ENCODE measurements at regions not wholly inside any gene's neighbourhood (a gene's known extent, or its start where the extent isn't known, plus 50 kb on each side); places are given as distances from the start of the nearest gene placed in this dataset.

- DNase-seq (ENCODE audit: low read depth in 2 of 2) = peak; percentile 91 to 92
These were observed 78.2 kb downstream of the IRF2BPL start for GRCh38 chr14:76950055-76951020.

GRCh38 chr14:76948976-76949375 lies 79.5 kb downstream of the IRF2BPL start:
- no peak for DNase-seq (ENCODE audit: low read depth in 2 of 2)

- peak in 1 of 2 donors; percentile 49 for DNase-seq (ENCODE audit: low read depth in 2 of 2)
These were observed 80.1 kb downstream of the IRF2BPL start for GRCh38 chr14:76948213-76948947.

- DNase-seq (ENCODE audit: low read depth in 2 of 2) = no peak
These were observed 80.7 kb downstream of the IRF2BPL start for GRCh38 chr14:76947838-76948184.

- DNase-seq (ENCODE audit: low read depth in 2 of 2) = peak; percentile 93
These were observed 81.2 kb downstream of the IRF2BPL start for GRCh38 chr14:76947078-76947837.

GRCh38 chr14:76946753-76947077 lies 81.8 kb downstream of the IRF2BPL start:
- DNase-seq (ENCODE audit: low read depth in 2 of 2) = no peak

GRCh38 chr14:76943072-76943471 lies 85.4 kb downstream of the IRF2BPL start:
- no peak for DNase-seq (ENCODE audit: low read depth in 2 of 2)

- DNase-seq (ENCODE audit: low read depth in 2 of 2) = no peak
These were observed 86.3 kb downstream of the IRF2BPL start for GRCh38 chr14:76941946-76942805.

- DNase-seq (ENCODE audit: low read depth in 2 of 2) = no peak
These were observed 87.0 kb downstream of the IRF2BPL start for GRCh38 chr14:76941544-76941943.

- DNase-seq (ENCODE audit: low read depth in 2 of 2) = no peak
These were observed 88.3 kb downstream of the IRF2BPL start for GRCh38 chr14:76940021-76940760.

GRCh38 chr14:76939015-76939742 lies 89.3 kb downstream of the IRF2BPL start:
- DNase-seq (ENCODE audit: low read depth in 2 of 2) = no peak

- no peak for DNase-seq (ENCODE audit: low read depth in 2 of 2)
These were observed 90.4 kb downstream of the IRF2BPL start for GRCh38 chr14:76938092-76938500.

- no peak for DNase-seq (ENCODE audit: low read depth in 2 of 2)
These were observed 91.1 kb downstream of the IRF2BPL start for GRCh38 chr14:76937181-76938091.

- DNase-seq (ENCODE audit: low read depth in 2 of 2) = no peak
These were observed 92.0 kb downstream of the IRF2BPL start for GRCh38 chr14:76936483-76936882.

- no peak for DNase-seq (ENCODE audit: low read depth in 2 of 2)
These were observed 95.0 kb downstream of the IRF2BPL start for GRCh38 chr14:76933515-76933914.

GRCh38 chr14:76931631-76932402 lies 96.7 kb downstream of the IRF2BPL start:
- DNase-seq (ENCODE audit: low read depth in 2 of 2) = no peak

- no peak for DNase-seq (ENCODE audit: low read depth in 2 of 2)
These were observed 98.0 kb downstream of the IRF2BPL start for GRCh38 chr14:76930549-76930948.

GRCh38 chr14:76929927-76930326 lies 98.6 kb downstream of the IRF2BPL start:
- no peak for DNase-seq (ENCODE audit: low read depth in 2 of 2)
